H54 (cell line): ENCODE measurements at regions not wholly inside any gene's neighbourhood (a gene's known extent, or its start where the extent isn't known, plus 50 kb on each side); places are given as distances from the start of the nearest gene placed in this dataset.

ENCODE experiments used
- DNase-seq: peaks from one replicate; pipeline ENCODE4 v3.0.0; 2011; ENCODE audit warnings: low spot score, mixed read lengths; ENCODE audit not compliant: insufficient read length
- FAIRE-seq: peaks from 3 replicates; lab custom pipeline; 2011; peaks lifted over from hg19 to GRCh38; lab: Jason Lieb, UNC
- POLR2A ChIP-seq: IDR thresholded peaks from 2 replicates; pipeline ENCODE4 v1.6.1; 2011; ENCODE audit warnings: low read depth, mild to moderate bottlenecking, low read length

DNA sequence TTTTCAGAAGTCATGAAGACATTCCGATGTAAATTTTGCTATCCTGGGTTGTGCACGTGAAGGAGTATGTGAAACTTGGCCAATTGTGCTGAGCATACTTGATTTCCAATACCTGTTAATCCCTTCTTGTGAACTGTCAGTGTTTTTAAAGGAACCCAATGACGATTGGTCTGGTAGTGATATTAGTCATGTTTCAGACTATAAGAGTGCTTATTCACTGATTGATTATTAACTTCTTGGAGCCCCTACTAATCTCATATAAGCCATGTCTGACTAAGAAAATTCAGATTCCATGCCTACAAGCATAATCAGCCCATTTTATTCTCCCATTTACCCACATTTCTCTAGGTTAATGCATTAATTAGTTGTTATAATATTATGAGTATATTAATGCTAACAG is 330.8 kb upstream of the MTNR1B start:
- FAIRE-seq = no peak
- no peak for TF ChIP-seq POLR2A
- DNase-seq = no peak

DNA sequence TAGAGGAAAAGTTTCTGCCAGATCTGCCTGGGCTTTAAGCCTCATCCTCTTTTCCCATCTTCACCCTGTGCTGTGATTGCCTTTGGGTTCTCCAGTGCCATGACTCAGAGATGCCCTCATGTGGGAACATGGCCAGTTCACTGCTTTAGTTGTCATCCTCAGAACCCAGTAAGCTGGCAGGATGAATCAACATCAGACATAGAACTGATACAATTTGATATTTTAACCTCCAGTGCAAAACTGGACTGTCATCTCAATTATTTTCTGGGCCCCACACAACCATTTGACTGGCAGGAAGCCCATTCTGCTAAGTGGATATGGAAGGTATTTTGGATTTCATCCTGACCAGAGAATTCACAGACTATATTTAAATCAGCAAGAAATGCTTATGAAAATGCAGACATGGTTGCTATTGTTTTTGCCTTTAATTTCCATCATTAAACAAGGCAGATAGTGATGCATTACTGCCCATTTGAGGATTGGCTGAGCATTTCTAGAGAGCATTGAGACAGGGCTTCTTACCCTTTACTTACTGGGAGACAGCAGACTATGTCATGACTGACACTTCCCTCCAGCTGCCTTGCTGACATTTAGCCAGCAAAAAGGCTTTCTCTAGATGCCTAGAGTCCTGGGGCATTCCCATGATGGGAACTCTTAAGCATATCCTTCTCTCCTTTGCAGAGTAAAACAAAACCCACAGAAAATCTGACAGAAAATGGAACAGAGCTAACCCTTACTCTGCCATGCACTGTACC is 327.1 kb upstream of the MTNR1B start:
- DNase-seq (no peak), FAIRE-seq (no peak)
- TF ChIP-seq POLR2A = no peak

DNA sequence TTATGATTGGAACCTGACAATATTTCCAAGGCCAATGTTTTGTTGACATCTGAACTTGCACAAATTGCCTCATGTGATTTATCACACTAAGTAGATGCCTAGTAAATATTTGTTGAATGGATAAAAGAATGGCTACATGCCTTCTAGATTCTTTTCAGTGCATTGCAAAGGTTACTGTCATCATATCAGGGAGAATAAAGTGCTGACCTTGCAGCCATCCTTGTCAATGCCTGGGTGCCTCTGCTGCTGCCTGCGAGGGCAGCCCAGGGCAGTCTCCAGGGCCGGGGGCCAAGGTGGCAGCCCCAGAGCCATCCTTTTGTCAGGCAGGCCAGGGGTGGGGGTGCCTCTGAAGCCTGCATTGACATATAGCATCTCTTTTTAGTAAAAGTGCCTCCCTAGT is 325.6 kb upstream of the MTNR1B start:
- FAIRE-seq (no peak), DNase-seq (no peak)
- no peak for TF ChIP-seq POLR2A

DNA sequence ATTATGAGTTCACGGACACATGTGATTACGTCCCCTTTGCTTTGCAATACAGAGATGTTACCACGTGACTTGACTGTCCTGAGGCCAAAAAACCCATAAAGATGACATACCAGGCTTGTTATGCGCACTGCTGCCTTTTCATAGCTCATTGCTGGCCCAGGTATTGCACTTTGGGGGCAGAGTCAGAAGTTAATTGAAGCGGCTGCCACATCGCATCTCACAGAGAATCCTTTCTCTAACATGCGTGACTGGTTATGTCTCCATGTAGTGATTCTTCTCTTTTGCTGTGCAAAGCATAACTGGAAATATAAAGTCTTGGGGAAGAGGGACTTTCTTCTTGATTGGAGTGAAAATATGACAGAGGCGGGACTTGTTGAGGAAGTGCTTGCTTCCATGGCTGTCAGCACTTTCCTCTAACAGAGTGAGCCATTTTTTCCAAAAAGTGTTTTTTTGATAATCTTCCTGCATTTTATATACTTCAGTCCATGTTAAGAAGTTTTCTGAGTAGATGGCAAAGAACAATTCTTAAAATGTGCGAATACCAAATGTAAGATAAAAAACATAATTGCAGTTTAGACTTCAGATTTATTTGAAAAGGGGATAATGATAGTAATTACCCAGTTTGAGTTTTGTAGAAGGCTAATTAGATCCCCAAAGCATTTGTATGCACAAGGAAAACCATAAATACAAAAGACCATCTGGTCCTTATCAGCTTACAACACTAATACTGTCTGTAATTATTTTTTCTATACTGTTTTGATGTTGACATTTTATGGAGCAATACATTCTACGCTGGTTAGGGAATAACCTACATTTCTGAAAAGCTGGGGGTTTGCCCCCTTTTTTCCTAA is 324.6 kb upstream of the MTNR1B start:
- no peak for FAIRE-seq
- no peak for DNase-seq
- no peak for TF ChIP-seq POLR2A

DNA sequence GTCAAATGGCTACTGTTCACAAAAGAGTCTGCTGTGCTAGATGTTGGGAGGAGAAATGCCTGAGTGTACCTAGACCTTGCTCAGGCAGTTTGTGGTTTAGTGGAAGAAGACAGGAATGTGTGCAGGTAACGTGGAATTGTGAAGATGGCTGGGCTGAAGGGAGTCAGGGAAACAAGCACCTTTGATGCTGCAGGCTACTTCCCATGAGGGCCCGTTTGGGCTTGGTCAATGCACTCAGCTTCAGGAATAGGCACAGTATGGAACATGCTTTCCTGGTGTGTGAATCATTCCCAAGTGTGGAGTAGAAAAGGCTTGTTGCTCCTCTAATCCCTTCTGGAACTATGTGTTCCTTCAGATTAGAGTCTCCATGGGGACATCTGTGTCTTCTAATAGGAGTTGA is 318.3 kb upstream of the MTNR1B start:
- no peak for DNase-seq
- FAIRE-seq = no peak
- no peak for TF ChIP-seq POLR2A

DNA sequence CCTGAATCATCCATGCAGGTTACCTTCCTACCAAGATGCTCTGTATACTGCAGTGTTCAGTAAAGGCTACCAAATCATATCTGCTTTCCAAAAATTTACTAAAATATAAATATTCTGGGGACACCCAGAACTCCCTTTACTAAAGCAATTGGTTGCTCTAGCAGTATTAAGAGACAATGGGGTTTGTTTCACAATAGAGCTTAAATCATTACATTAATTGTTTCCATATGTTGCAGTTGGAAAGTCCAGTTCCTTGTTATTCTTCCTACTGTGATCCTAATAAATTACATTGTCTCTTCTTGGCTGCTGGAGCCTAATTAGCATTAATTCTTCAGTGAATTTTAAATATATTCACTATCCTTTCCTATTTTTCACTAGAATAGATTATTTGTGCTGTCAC is 316.0 kb upstream of the MTNR1B start:
- FAIRE-seq = no peak
- DNase-seq = no peak
- no peak for TF ChIP-seq POLR2A

DNA sequence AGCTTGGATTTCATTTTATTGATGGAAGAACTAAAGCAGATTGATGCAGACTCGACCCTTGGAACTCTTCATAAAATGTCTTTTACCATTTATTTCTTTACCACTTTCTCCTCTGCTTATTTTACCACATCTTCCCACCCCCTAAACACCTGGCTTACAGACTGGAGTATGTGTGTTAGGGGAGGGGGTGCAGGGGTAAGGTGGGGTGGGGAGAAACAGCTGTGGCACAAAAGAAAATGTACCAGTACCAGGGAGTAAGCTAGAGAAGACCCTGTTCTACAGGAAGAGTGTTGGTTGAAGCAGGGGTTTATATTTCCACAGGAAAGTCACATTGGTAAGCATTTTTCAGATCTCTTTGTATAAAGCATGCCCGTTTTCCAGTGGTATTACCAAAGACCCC is 312.7 kb upstream of the MTNR1B start:
- FAIRE-seq = no peak
- DNase-seq = no peak
- no peak for TF ChIP-seq POLR2A

DNA sequence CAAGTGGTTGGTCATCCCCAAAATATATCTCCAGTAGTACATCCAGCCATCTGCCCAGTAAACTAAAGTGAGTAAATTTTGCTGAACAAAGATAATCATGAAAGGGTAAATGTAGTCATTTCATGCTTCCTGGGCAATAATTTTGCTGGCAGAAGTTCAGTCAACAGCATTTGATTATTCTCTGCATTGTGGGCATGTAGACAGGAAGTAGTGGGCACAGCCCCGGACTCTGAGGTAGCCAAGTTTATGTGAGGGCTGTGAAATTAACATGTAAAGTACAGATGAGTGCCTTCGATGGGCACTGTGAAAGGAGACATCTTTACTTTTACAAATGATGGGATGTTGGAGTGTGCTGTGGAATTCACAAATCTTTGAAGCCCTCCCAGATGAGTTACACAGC is 312.2 kb upstream of the MTNR1B start:
- FAIRE-seq (no peak), DNase-seq (no peak)
- no peak for TF ChIP-seq POLR2A

DNA sequence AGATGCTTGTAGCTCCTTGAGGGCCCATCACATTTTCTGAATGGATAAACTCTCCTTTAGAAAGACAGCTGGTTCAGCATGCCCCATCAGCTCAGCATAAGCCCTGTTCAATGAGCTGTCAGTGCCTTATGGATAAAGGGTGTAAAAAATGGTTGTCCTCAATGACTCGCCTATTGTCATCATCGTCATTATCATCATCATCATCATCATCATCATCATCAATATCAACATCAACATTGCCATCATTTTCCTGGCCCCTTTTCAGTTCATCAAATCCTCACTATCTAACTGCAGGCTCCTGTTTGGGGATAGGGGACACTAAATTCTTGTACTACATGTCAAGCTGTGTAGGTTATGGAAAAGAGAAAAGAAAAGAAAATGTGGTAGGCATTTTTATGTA is 310.7 kb upstream of the MTNR1B start:
- TF ChIP-seq POLR2A = no peak
- DNase-seq (no peak), FAIRE-seq (no peak)

DNA sequence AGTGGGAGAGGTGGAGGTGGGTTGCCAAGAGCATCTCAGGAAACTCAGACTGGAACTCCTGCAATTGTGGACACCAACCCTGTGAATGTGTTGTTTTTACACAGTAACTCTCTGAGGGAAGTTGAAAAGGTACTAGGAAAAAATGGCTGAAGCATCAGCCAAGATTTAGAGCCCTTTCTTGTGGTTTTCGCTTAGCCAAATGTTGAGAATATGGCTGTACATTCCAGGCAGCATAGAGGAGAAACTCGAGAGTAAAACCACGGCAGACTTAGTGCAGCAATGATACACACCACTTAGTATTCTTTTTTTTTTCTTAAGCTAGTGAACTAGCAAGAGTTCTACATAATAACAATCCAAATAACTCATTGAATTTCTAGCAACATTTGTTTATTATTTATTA is 309.7 kb upstream of the MTNR1B start:
- TF ChIP-seq POLR2A = no peak
- FAIRE-seq = no peak
- no peak for DNase-seq

DNA sequence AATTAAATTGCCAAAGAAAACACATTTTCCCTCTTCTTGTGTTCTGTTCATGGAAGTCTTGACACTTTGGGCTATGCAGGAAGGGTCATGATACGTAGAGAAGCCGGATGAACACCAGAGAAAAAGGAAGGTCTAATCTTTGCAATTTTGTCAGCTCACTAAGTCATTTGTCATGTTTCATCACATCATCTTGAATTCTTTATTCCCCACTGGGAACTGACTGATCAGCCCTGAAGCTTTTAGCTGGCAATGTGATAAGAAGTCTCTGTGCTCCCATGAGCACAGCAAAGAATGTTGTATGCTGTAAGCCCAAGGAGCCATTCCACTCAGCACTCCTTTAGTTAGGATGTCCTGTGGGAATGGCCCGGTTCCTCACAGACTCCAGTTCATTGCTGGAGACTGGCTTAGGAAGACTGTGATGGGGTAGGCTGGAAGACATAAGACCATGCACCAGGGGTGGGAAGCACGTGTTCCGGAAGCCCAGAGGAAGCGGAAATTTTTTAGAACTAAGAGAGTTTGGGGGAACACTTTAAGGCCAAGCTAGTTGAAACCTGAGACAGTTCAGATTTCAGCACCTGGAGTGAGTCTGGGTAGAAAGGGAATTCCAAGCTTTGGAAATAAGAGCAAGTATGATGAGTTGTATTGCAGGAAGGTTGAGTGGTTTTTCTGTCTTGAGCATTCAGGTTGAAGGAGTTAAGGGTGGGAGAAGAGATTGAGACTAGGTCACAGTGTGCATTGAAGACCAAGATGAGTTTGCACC is 306.7 kb upstream of the MTNR1B start:
- no peak for FAIRE-seq
- DNase-seq = no peak
- TF ChIP-seq POLR2A = no peak

DNA sequence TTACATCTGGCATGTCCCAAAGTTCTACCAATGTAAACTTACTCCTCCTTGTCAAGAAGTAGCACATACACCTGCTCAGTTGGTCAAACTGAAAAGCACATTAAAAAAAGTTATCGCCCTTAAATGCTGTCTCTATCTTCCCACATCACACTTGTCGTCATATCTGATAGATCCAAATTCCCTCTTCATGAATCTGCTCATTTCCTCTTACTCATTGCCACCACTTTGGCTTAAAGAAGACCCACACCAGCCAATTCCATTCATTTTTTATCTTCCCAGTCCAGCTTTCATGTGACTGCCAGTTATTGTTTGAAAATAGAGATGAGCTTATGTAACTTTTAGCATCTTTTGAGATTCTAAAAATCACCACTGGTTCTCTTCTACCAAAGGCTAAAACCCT is 305.9 kb upstream of the MTNR1B start:
- FAIRE-seq (no peak), DNase-seq (no peak)
- TF ChIP-seq POLR2A = no peak

DNA sequence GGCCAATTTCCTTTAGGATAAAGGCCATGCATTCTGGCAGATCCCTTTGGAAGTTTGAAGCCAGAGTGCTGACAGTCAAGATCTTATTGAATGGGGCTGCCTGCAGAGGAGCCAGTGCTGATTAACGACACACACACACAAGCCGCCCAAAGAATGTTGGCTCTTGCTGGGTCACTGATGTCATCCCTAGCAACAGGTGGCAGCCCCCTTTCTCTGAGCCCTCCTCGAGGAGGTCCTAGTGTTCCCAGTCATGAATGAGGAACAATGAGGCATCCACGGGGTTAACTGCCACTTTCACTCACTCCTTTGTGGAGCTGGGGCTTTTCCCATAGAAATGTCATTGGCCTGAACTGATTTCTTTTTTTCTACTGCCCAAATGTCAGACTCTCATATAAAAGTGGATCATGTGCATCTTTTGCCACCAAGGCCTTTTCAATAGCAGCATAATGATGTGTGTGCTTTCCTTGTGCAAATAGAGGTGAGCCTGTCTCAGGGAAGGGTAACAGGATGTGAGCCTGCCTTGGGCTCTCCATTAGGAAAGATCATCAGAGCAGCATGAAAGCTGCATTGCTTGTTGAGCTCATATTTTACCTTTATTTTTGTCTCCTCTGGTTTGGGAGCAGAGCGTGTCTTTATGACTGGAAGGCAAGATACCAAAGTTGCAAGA is 301.8 kb upstream of the MTNR1B start:
- FAIRE-seq = no peak
- no peak for TF ChIP-seq POLR2A
- no peak for DNase-seq

DNA sequence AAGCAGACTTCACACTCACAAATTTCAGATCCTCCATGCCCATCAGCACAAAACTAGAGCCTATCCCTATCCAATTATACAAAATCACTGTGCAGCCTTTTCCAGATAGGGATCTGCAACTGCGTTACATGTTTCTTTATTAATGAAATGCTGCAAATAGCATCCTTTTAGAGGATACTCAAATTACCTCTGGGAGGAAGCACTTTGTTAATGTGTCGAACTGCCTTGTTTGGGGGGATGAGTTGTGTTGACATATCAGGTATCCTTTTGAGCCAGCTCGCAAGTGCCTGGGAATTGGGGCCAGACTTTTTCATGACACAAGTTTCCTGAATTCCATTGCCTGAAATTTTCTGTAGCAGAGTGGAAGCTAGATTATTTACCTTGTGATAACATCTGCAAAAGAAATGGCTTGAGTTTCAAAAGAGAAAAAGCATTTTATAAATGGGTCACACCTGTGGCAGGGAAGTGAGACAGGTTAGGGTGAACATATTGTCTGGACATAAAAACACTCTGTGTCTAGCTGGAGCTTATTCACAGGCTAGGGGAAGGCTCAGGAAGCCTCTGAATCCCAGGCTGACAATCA is 299.1 kb upstream of the MTNR1B start:
- DNase-seq = no peak
- TF ChIP-seq POLR2A = no peak
- FAIRE-seq = no peak
